ENCODE measurements at regions not wholly inside any gene's neighbourhood (a gene's known extent, or its start where the extent isn't known, plus 50 kb on each side); places are given as distances from the start of the nearest gene placed in this dataset.

GRCh38 chr5:56673171-56673570 lies 142.2 kb upstream of the MAP3K1 start:
- no peaks in the 10 kb centered on the region for H3K9me3 ChIP-seq (replicated peaks; ENCODE audit: control insufficient read depth, insufficient read depth, low read depth, low read length)
- no peak for FAIRE-seq
- no peaks in the 10 kb centered on the region for H3K79me2 ChIP-seq (ENCODE audit: control insufficient read depth, insufficient read depth, low read length)
- DNase-seq (ENCODE audit: extremely low read depth in 1 of 4, low spot score in 3 of 4), result no peak
- H3K9me1 ChIP-seq (ENCODE audit: control insufficient read depth, insufficient read depth, low read length), result no peaks in the 10 kb centered on the region
- no peaks in the 10 kb centered on the region for H4K20me1 ChIP-seq (replicated peaks; ENCODE audit: control insufficient read depth, insufficient read depth, low read length)
- ChIA-PET POLR2A (interaction anchor here (0.6 kb wide), 1 partner anchor 95 kb away, joined by 3 read pairs; no protein-coding TSS in a partner anchor), CTCF (ENCODE audit: low intra/inter-chr PET ratio) (no interaction called here)
- no peaks in the 10 kb centered on the region; a peak in 1 of 5 replicates for H3K4me1 ChIP-seq (replicated peaks in 1 of 2; ENCODE audit: control insufficient read depth in 2 of 2, insufficient read depth in 2 of 2, low read length in 2 of 2)
- no peak overlapping the region for H3K27ac ChIP-seq (ENCODE audit: extremely low read depth, low read depth, low read length)
- H3K4me2 ChIP-seq (ENCODE audit: insufficient read depth, low read length), result no peak overlapping the region
- H3K27me3 ChIP-seq (ENCODE audit: control insufficient read depth in 2 of 2, insufficient read depth in 2 of 2, low read length in 2 of 2), result peaks cover 0 to 10% of the 10 kb centered on the region in 2 experiments; a peak in 2 of 5 replicates
- H3K9ac ChIP-seq (ENCODE audit: insufficient read depth in 1 of 2, low read depth in 2 of 2, low read length in 2 of 2), result no peak overlapping the region
- WGBS (ENCODE audit: insufficient coverage, low coverage, missing lambda C conversion rate), result 4% methylated on average over 5 of the region's 5 CpGs
- no TSS peak for BruUV-seq (replicated peaks)
- H3K4me3 ChIP-seq, result no peak overlapping the region
- ATAC-seq, result no peak
- in situ Hi-C loops (cut with MboI) (no loop called here), intact Hi-C loops (cut with micrococcal nuclease) (no loop called here)
- H3K36me3 ChIP-seq (ENCODE audit: control insufficient read depth, insufficient read depth, low read length), result no peaks in the 10 kb centered on the region
- no peak overlapping the region for H2AFZ ChIP-seq (ENCODE audit: low read depth, low read length)
- TF ChIP-seq CLOCK (CRISPR knock-in tag; IDR thresholded peaks at IDR 0.05; ENCODE audit: borderline replicate concordance) (no peak), CHD1 (IDR thresholded peaks at IDR 0.05; ENCODE audit: low read length) (no peak), ZBTB40 (IDR thresholded peaks at IDR 0.05) (no peak), ZBTB40 (CRISPR knock-in tag; IDR thresholded peaks at IDR 0.05) (no peak), BRF1 (IDR thresholded peaks at IDR 0.05; ENCODE audit: borderline replicate concordance, extremely low read depth, insufficient read length) (no peak), HIVEP1 (CRISPR knock-in tag; IDR thresholded peaks at IDR 0.05) (no peak), SREBF2 (CRISPR knock-in tag; IDR thresholded peaks at IDR 0.05) (no peak), BACH1 (tag; IDR thresholded peaks at IDR 0.05) (no peak), RBM22 (IDR thresholded peaks at IDR 0.05; ENCODE audit: low read depth, low read length, poor library complexity, severe bottlenecking) (no peak), RFX5 (IDR thresholded peaks at IDR 0.05; ENCODE audit: low read depth, low read length) (no peak), EHMT2 (IDR thresholded peaks at IDR 0.05) (no peak)

Measured in K562 (cell line).